CD4-positive, alpha-beta T cell treated with Interleukin-21 for 1 hour (primary cell): ENCODE measurements at regions not wholly inside any gene's neighbourhood (a gene's known extent, or its start where the extent isn't known, plus 50 kb on each side); places are given as distances from the start of the nearest gene placed in this dataset.
"Not testable (repeated sequence)": the region's sequence is repeated elsewhere in the genome, so short reads cannot be mapped to it uniquely, and the experiment has no call there.

ENCODE experiments used
- DNase-seq: peaks from one replicate; pipeline ENCODE4 v3.0.0-alpha.2; 2020

GRCh38 chr1:120619867-120620692, 103.7 kb upstream of the NBPF26 start:
- DNase-seq: not testable (repeated sequence)

DNA sequence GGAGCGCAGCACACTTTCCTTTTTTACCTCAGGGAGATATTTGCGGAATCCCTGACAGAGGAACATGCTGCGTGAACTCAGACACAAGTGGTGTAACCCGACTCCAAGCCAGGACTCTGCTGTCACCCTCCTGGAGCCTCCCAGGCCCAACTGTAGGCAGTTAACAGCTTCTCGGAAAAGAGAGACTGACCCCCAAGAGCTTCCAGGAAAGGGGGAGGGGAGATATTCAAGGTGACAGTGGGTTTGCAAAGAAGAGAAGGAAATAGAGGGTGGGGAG, 103.1 kb upstream of the NBPF26 start:
- DNase-seq: not testable (repeated sequence)

DNA sequence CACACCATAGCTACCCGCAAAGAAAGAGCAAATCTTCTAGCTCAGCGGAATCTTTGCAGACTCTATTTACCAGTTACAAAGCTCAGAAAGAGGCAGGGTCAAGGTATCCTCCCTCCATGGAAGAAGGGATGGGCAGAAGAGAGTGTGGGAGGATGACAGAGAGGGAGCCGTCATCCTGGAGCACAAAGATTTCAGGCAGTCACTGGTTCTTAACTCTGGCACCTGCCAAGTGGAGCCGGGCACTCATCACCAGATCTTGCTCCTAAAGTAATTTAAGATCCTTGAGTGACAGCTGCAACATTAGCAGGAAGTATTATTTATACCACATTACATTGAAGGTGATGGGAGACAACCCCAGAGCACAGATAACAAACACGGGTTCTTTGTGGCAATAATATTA, 102.5 kb upstream of the NBPF26 start:
- DNase-seq: not testable (repeated sequence)

DNA sequence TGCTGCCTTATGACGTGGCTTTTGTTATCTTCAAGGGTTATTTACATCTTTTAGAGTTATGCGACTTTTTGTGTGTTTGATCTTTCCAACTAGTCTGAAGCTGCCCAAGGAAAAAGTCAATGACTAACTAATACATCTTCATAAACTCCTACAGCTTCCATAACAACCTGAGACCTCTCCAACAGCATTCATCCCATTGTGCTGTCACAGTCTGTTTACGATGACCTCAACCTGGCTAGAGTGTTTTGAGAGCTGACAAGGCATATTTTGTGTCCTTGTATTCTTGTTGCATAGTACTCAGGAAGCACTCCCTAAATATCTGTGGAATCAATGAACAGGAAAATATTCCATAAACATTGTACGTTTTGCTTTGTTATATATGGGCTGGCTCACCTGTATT, 100.2 kb upstream of the NBPF26 start:
- not testable (repeated sequence) for DNase-seq

GRCh38 chr1:120624565-120625064, 99.1 kb upstream of the NBPF26 start:
- not testable (repeated sequence) for DNase-seq

GRCh38 chr1:120629832-120630455, 93.8 kb upstream of the NBPF26 start:
- DNase-seq: not testable (repeated sequence)

DNA sequence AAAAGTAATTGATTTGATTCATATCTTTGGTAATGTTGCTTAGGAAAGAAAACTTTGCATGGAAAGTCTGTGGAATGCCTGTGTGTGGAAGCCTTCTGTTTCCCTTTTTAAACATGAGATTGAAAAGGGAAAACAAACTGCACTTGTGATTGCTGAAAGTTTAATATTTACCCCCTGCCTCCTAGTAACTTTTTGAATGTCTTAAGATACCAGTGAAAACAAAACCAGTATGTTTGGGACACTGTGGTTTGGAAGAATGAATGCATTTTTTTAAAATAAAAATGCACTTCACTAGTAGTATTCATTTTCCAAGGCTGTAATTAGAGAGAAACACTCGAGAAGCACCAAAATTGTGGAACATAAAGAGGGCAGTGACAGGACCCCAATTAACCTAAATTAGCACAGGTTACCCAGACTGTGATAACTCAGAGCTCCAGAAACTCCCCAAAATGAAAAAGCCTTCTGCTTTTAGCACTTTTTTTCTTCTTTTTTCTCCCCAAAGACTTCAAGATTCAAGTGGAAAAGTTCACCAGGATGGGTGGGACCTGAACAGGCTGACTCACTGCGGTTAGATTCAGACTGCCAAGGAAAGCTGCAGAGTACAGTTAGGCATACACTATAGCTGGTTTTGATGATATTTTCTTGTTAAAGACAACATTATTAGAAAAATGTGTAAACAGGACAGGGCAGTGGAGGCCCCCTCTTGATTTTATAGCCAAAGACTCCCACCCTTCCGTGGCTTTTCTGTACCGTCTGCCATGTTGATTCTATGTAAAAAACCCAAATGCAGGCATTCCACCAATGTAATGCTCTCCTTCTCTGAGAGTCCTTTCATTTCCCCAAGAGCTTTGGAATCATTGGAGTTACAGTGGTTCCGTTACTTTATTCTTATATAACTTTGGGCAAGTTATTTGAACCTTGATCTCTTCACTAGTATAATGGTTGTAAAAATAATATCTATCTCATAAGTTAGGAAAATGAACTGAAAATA, 88.6 kb upstream of the NBPF26 start:
- not testable (repeated sequence) for DNase-seq

GRCh38 chr1:120640261-120641013, 83.3 kb upstream of the NBPF26 start:
- not testable (repeated sequence) for DNase-seq

DNA sequence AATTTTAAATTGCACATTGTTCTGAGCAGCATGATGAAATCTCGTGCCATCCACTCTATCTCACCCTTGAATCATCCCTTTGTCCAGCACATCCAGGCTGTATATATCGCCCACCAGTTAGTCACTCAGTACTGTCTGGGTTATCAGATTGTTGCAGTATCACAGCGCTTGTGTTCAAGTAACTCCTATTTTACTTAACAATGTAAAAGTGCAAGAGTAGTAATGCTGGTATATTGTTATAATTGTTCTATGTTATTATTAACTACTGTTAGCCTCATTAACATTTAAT, 82.8 kb upstream of the NBPF26 start:
- DNase-seq: not testable (repeated sequence)

DNA sequence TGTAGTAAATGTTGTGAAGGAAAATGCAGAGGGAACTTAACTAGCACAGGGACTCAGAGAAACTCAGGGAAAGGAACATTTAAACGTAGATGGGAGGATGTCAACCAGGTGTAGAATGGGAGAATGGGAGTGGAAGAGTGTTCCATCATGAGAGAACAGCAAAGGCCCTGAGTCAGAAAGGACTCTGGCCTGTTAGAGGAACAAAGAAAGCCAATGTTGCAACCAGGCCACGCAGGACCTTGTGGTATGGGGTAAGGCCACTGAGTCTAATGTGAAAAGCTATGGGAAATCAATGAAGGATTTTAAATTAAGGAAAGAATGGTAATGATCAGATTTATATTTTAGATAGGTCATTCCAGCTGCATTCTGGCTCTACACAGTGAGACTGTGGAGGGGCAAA, 76.6 kb upstream of the NBPF26 start:
- not testable (repeated sequence) for DNase-seq

GRCh38 chr1:120648915-120649623, 74.7 kb upstream of the NBPF26 start:
- not testable (repeated sequence) for DNase-seq

GRCh38 chr1:120649730-120650129, 74.0 kb upstream of the NBPF26 start:
- not testable (repeated sequence) for DNase-seq

- not testable (repeated sequence) for DNase-seq
Observed at GRCh38 chr1:120654114-120654513, 69.6 kb upstream of the NBPF26 start.

DNA sequence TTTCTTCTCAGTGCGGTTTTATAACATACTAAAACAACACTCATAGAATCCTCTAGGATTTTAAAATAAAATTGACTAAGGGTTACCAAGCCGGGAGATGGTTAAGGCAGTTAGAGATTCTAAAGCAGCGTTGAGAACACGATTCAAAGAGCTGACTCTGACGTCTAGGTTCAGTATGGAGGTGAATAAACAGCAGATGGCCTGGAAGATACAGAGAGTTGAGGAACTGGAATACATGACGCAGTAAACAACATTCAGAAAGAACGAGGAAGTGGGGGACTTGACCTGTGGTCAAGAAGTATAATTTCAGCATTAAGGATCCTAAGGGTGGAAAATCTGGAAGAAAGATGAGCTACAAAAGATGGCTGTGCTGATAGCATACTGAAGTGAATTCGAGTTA, 68.4 kb upstream of the NBPF26 start:
- not testable (repeated sequence) for DNase-seq

GRCh38 chr1:120656116-120656515, 67.6 kb upstream of the NBPF26 start:
- DNase-seq: not testable (repeated sequence)

DNA sequence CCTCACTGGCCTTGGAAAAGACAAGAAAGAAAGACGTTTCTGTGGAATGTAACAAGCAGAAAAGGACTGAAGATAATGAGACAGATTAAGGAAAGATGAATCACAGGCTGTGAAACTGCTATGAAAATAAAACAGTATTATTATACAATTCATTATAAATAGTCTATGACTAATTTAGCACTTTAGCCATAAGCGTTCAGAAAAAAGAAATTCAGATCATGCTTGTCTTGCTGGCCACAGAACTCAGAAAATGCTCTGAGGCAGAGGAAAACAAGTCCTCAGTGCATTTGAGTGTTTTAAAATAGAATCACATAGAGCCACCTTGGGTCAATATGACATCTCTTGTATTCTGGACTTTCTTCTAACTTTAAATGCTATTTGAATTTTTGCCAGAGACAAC, 65.9 kb upstream of the NBPF26 start:
- DNase-seq: not testable (repeated sequence)

DNA sequence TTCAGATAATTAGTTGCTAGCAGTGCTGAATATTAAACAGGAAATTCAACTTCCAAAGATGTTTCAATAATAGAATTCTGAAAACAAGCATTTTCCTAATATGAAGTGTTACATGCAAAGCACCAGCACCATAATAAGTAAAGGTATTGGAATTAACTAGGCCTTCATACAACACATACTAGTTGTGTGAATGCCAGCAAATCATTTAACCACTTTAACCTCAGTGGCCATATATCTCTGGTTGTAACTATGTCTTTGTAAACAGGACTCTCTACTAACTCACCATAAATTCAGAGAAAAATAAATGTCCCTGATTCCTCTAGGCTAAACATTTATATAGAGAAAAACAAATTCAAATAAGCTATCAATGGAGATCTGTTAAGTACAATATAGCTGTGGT, 65.1 kb upstream of the NBPF26 start:
- DNase-seq: not testable (repeated sequence)

DNA sequence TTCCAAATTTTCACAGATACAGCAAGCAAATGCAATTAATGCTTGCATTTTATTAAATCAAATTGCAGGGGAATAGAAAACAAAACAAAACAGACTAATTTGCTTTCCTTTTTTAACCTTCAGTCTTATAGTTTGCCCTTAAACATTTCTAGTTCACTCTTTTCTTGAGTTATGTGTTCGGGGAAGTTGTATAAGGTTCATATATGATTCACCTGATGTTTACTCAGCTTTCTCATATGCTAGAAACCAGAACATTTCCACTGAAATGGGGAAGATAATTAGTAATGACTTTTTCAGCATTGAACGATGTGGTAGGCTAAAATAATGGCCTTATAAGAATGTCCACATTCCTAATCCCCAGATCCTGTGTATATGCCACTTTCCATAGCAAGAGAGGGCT, 64.6 kb upstream of the NBPF26 start:
- DNase-seq: not testable (repeated sequence)

GRCh38 chr1:120664376-120665249, 59.1 kb upstream of the NBPF26 start:
- not testable (repeated sequence) for DNase-seq

GRCh38 chr1:120665250-120665577, 58.5 kb upstream of the NBPF26 start:
- DNase-seq: peak; percentile 4

DNA sequence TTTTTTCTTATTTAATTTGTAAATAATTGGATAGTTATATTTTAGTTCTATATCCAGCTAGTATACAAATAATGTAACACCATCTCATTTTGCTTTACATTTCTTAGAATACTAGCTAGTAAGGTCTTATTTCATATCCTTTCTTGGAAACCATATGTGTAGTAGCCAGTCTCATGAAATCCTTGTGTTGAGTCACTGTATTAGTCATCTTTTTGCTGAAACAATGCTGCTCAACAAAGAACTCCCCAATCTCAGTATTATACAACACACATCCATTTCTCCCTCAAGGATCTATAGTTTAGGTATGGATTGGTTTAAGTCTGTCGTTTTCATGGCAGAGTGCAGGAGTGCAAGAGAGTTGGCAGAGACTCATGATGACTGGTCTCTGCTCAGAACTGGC, 55.6 kb upstream of the NBPF26 start:
- DNase-seq: not testable (repeated sequence)
